H9 (cell line): ENCODE measurements at regions not wholly inside any gene's neighbourhood (a gene's known extent, or its start where the extent isn't known, plus 50 kb on each side); places are given as distances from the start of the nearest gene placed in this dataset.

Experiments
- DNase-seq: peaks from one replicate; pipeline ENCODE4 v3.0.0-alpha.2; 2017
- H2AFZ ChIP-seq: one replicate; pipeline ENCODE4 v1.6.1; 2013; ENCODE audit warnings: mild to moderate bottlenecking, low read length, control low read depth, moderate library complexity
- H2AK5ac ChIP-seq: 2 replicates; pipeline ENCODE4 v1.6.1; 2013; ENCODE audit warnings: low read length, control low read depth, mixed read lengths; ENCODE audit not compliant: insufficient read length
- H2BK120ac ChIP-seq: one replicate; pipeline ENCODE4 v1.6.1; 2013; ENCODE audit warnings: low read depth, mild to moderate bottlenecking, low read length, control low read depth, inconsistent platforms; ENCODE audit not compliant: poor library complexity, severe bottlenecking
- H2BK12ac ChIP-seq: 2 replicates; pipeline ENCODE4 v1.6.1; 2013; ENCODE audit warnings: low read length, control low read depth, mixed read lengths, low read depth; ENCODE audit not compliant: insufficient read length
- H2BK15ac ChIP-seq: 2 replicates; pipeline ENCODE4 v1.6.1; 2013; ENCODE audit warnings: low read depth, low read length, control low read depth
- H2BK20ac ChIP-seq: one replicate; pipeline ENCODE4 v1.6.1; 2013; ENCODE audit warnings: low read depth, mild to moderate bottlenecking, low read length, control low read depth, inconsistent platforms; ENCODE audit not compliant: poor library complexity, severe bottlenecking
- H2BK5ac ChIP-seq: 2 replicates; pipeline ENCODE4 v1.6.1; 2013; ENCODE audit warnings: low read length, control low read depth, mixed read lengths; ENCODE audit not compliant: insufficient read length
- H3K14ac ChIP-seq: 2 replicates; pipeline ENCODE4 v1.6.1; 2013; ENCODE audit warnings: low read length, control low read depth; ENCODE audit not compliant: insufficient read depth
- H3K18ac ChIP-seq: 2 replicates; pipeline ENCODE4 v1.6.1; 2013; ENCODE audit warnings: low read depth, mild to moderate bottlenecking, mixed read lengths, low read length, control low read depth; ENCODE audit not compliant: insufficient read length
- H3K23ac ChIP-seq: 2 replicates; pipeline ENCODE4 v1.6.1; 2013; ENCODE audit warnings: low read length, control low read depth, mixed read lengths, low read depth; ENCODE audit not compliant: insufficient read length
- H3K23me2 ChIP-seq: 2 replicates; pipeline ENCODE4 v1.6.1; 2013; ENCODE audit warnings: low read depth, mild to moderate bottlenecking, mixed read lengths, low read length, control low read depth; ENCODE audit not compliant: insufficient read length, poor library complexity, severe bottlenecking
- H3K27ac ChIP-seq: 2 replicates; pipeline ENCODE4 v1.5.1; 2013; ENCODE audit warnings: low read length, control low read depth, mixed read lengths, low read depth; ENCODE audit not compliant: insufficient read length
- H3K27me3 ChIP-seq: 2 replicates; pipeline ENCODE4 v1.6.1; 2013; ENCODE audit warnings: low read length, control low read depth, inconsistent platforms; ENCODE audit not compliant: insufficient read depth
- H3K4ac ChIP-seq: 2 replicates; pipeline ENCODE4 v1.6.1; 2013; ENCODE audit warnings: low read depth, mild to moderate bottlenecking, control low read depth, inconsistent platforms, low read length, moderate library complexity
- H3K4me1 ChIP-seq: 2 replicates; pipeline ENCODE4 v1.6.1; 2013; ENCODE audit warnings: low read length, control low read depth, inconsistent platforms; ENCODE audit not compliant: insufficient read depth
- H3K4me2 ChIP-seq: 2 replicates; pipeline ENCODE4 v1.6.1; 2013; ENCODE audit warnings: low read length, control low read depth, mixed read lengths; ENCODE audit not compliant: insufficient read length, insufficient read depth
- H3K56ac ChIP-seq: 2 replicates; pipeline ENCODE4 v1.6.1; 2013; ENCODE audit warnings: low read depth, mild to moderate bottlenecking, mixed read lengths, low read length, control low read depth; ENCODE audit not compliant: insufficient read length
- H3K79me1 ChIP-seq: 2 replicates; pipeline ENCODE4 v1.6.1; 2013; ENCODE audit warnings: low read depth, mild to moderate bottlenecking, moderate library complexity, low read length, control low read depth, inconsistent platforms; ENCODE audit not compliant: insufficient read depth, poor library complexity, severe bottlenecking
- H3K79me2 ChIP-seq: 2 replicates; pipeline ENCODE4 v1.6.1; 2013; ENCODE audit warnings: low read length, control low read depth, inconsistent platforms; ENCODE audit not compliant: insufficient read depth
- H3K9ac ChIP-seq: 2 replicates; pipeline ENCODE4 v1.6.1; 2013; ENCODE audit warnings: low read length, control low read depth, mixed read lengths; ENCODE audit not compliant: insufficient read length; ENCODE audit errors: extremely low read depth
- H3K9me3 ChIP-seq: one replicate; pipeline ENCODE4 v1.6.1; 2013; ENCODE audit warnings: low read depth, low read length, inconsistent platforms; ENCODE audit not compliant: control insufficient read depth
- H3T11ph ChIP-seq: one replicate; pipeline ENCODE4 v1.6.1; 2013; ENCODE audit warnings: mild to moderate bottlenecking, low read length, control low read depth, inconsistent platforms
- H4K20me1 ChIP-seq: one replicate; pipeline ENCODE4 v1.6.1; 2013; ENCODE audit not compliant: control insufficient read depth, insufficient read length, insufficient read depth
- H4K5ac ChIP-seq: 2 replicates; pipeline ENCODE4 v1.6.1; 2013; ENCODE audit warnings: low read depth, mild to moderate bottlenecking, mixed read lengths, low read length, control low read depth; ENCODE audit not compliant: insufficient read length
- H4K8ac ChIP-seq: replicated peaks from 2 replicates; pipeline ENCODE4 v1.6.1; 2013; ENCODE audit warnings: low read length, control low read depth, mixed read lengths, low read depth; ENCODE audit not compliant: insufficient read length
- H4K91ac ChIP-seq: 2 replicates; pipeline ENCODE4 v1.6.1; 2013; ENCODE audit warnings: low read depth, mild to moderate bottlenecking, moderate library complexity, mixed read lengths, low read length, control low read depth; ENCODE audit not compliant: insufficient read length
- H3K27ac Mint-ChIP-seq, 3 experiments: 2 replicates in 2 of 3; 3 replicates in 1 of 3; pipeline ENCODE4 v1.8.0; 2020 to 2021; ENCODE audit warnings: mixed read lengths in 3 of 3, mild to moderate bottlenecking in 1 of 3, moderate library complexity in 1 of 3
- H3K27me3 Mint-ChIP-seq: 2 replicates; pipeline ENCODE4 v1.8.0; 2021; ENCODE audit warnings: low read depth, mild to moderate bottlenecking, moderate library complexity, mixed read lengths
- H3K36me3 Mint-ChIP-seq, 3 experiments: 2 replicates in 2 of 3; 3 replicates in 1 of 3; pipeline ENCODE4 v1.8.0; 2020 to 2021; ENCODE audit warnings: low read depth in 3 of 3, mixed read lengths in 3 of 3; ENCODE audit not compliant: insufficient read depth in 1 of 3
- H3K4me1 Mint-ChIP-seq, 2 experiments: 2 replicates each; pipeline ENCODE4 v1.8.0; 2020; ENCODE audit warnings: mixed read lengths in 2 of 2
- H3K4me3 Mint-ChIP-seq, 2 experiments: 2 replicates in 1 of 2; 3 replicates in 1 of 2; pipeline ENCODE4 v1.8.0; 2020 to 2021; ENCODE audit warnings: mild to moderate bottlenecking in 2 of 2, mixed read lengths in 2 of 2, moderate library complexity in 1 of 2
- H3K9me3 Mint-ChIP-seq, 2 experiments: 2 replicates in 1 of 2; 3 replicates in 1 of 2; pipeline ENCODE4 v1.8.0; 2020; ENCODE audit warnings: mild to moderate bottlenecking in 2 of 2, mixed read lengths in 2 of 2, moderate library complexity in 1 of 2
- CTCF ChIP-seq: fragments of 200-600 bp; sonication (generic); conservative IDR thresholded peaks from 3 replicates; pipeline ENCODE4 v1.8.0; 2021; ENCODE audit warnings: antibody characterized with exemption, mild to moderate bottlenecking
- WGBS: extraction: QIAGEN DNeasy Blood & Tissue Kit; methylation state at CpG from one replicate; pipeline ENCODE4 v1.1.7; 2013; ENCODE audit warnings: missing lambda C conversion rate, low lambda C conversion rate, mixed read lengths; ENCODE audit not compliant: insufficient read length; ENCODE audit errors: extremely low coverage; 5-methylcytosine and 5-hydroxymethylcytosine counted together

- Histone ChIP-seq H3K9ac (no peak overlapping the region), H3K4me1 (no peaks in the 10 kb centered on the region), H2BK20ac (no peak overlapping the region), H3K9me3 (no peaks in the 10 kb centered on the region), H3K4me2 (no peak overlapping the region), H4K8ac (no peak overlapping the region), H2AFZ (no peak overlapping the region), H2BK5ac (no peak overlapping the region), H2BK15ac (no peak overlapping the region), H3K56ac (no peak overlapping the region), H3K14ac (no peak overlapping the region), H3K23me2 (no peaks in the 10 kb centered on the region), H3K23ac (no peak overlapping the region), H3K18ac (no peak overlapping the region), H3K27ac (no peak overlapping the region), H3K79me1 (no peaks in the 10 kb centered on the region), H2AK5ac (no peak overlapping the region), H2BK12ac (no peak overlapping the region), H3K4ac (no peak overlapping the region), H3K27me3 (no peaks in the 10 kb centered on the region), H2BK120ac (no peak overlapping the region), H3K79me2 (no peaks in the 10 kb centered on the region), H4K20me1 (no peaks in the 10 kb centered on the region), H4K91ac (no peak overlapping the region), H4K5ac (no peak overlapping the region), H3T11ph (no peak overlapping the region)
- Mint-ChIP-seq H3K4me1 (peaks cover 4 to 5% of the 10 kb centered on the region in 2 experiments), H3K4me3 (no peak overlapping the region), H3K9me3 (peaks cover 4 to 7% of the 10 kb centered on the region in 2 experiments), H3K27ac (no peak overlapping the region), H3K36me3 (peaks cover 1 to 6% (median 2%) of the 10 kb centered on the region in 3 experiments; a peak in 5 of 7 replicates), H3K27me3 (peaks cover 1% of the 10 kb centered on the region)
- no peak for DNase-seq
- TF ChIP-seq CTCF: no peak
- WGBS: no CpG with 5 or more reads among the region's 2 CpGs
Observed at GRCh38 chr10:28862219-28862618, 184.9 kb downstream of the BAMBI start.
